GM21526 (cell line): ENCODE measurements at regions not wholly inside any gene's neighbourhood (a gene's known extent, or its start where the extent isn't known, plus 50 kb on each side); places are given as distances from the start of the nearest gene placed in this dataset.
A peak's percentile ranks its signal among the peaks of the same experiment; 100 is the strongest.

Experiments used
- ATAC-seq: cut with Tn5 transposase; IDR thresholded peaks from one replicate; pipeline ENCODE4 v1.9.1; 2021; ENCODE audit warnings: moderate library complexity; ENCODE audit not compliant: unreplicated experiment, low FRiP score

- no peak for ATAC-seq
These were observed 67.1 kb upstream of the HS3ST1 start for GRCh38 chr4:11495818-11496217.

DNA sequence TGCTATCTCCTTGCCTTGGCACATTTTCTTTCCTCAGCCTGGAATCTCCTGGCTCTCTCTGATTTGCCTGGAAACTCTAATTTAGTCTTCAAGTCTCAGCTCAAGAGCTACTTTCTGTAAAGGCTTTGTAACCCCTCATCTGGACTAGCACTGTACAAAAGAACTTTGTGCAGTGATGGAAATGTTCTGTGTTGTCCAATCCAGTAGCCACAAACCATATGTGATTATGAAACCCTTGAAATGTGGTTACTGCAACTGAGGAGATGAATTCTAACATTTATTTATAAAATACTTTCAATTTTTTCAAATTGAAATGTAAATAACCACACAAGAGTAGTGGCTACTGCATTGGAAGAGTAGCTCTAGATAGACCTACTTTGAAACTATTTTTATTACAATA lies 66.6 kb upstream of the HS3ST1 start:
- ATAC-seq: no peak

- no peak for ATAC-seq
These were observed 65.5 kb upstream of the HS3ST1 start for GRCh38 chr4:11494232-11494631.

DNA sequence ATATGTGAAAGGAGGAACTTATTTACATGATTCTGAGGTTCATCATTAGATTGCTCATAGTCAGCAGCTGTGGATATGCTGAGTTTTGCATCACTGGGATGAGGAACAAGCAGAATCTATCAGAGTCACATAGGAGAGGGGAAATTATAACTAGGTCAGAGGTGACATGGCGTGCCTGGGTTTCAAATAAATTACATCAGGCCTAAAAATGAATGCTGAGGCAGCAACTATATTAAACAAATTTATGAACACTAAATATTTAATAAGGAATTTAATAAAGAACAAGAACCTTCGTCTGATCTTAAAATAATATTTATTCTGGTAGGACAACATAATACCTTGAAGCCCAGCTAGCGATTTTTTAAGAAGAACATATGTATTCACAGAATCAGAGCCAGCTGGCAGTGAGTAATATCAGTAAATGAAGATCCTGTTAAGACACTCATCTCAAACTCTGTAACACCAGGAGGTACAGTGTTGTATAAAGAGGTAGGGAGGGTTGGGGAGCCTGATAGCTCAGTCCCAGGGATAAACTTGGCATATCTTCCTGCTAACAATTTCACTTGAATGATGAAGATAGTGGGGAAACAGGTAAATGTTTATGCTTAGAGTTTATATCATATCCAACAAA lies 60.9 kb upstream of the HS3ST1 start:
- ATAC-seq: peak; percentile 68

DNA sequence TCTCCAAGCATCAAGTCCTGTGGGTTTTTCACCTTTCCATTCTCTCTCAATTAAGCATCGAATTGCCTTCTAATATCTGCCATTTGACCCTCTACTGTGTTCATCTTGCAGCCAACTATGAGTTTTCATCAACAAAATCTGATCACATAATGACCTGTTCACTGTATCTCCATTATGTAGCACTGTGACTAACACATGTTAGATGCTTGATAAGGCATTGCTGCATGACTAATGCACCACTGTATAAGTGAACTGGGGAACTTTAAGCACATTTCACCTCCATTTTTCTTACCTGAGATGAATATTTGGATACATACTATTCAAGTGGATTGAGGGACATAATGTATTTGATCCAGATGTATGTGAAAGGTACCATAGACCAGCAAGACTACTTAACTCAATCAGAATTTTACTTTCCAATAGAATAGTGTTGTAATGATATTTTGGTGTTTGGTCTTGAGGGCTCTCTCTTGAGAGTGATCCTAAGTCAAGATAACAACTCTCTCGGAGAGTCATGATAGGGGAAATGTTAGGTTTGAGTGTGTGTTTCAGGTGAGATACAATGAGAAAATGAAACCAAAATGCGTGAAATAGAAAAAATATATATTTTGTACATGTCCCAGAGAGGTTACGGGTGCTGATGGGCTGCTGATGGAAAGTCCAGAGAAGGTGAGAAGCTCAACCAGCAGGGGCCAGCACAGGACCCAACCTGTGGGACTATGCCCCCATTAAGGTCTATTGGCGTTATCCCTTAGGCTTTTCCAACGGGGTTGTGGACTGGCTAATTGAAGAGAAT lies 60.2 kb upstream of the HS3ST1 start:
- ATAC-seq: no peak

GRCh38 chr4:11487868-11488544 lies 59.3 kb upstream of the HS3ST1 start:
- no peak for ATAC-seq

- no peak for ATAC-seq
These were observed 58.4 kb upstream of the HS3ST1 start for GRCh38 chr4:11487139-11487538.

DNA sequence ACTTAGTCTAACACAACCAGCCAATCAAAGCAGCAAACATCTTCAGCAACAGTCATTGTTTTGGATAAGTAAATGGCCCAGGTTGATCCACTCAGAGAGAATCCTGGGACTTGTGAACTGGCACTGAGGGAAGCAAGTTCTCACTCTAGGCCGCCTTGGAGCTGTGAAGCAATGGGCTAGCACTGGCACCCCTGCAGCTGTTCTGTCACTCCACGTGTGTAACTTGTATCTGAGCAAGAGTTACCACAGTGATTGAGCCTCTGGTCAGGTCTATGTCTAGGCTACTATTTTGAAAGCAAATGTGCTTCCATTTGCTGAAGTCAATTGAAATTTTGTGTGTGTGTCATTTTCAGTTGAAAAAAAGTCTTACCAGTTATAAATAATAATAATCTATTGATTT lies 57.2 kb upstream of the HS3ST1 start:
- no peak for ATAC-seq

- ATAC-seq: no peak
These were observed 55.8 kb upstream of the HS3ST1 start for GRCh38 chr4:11484531-11484930.

DNA sequence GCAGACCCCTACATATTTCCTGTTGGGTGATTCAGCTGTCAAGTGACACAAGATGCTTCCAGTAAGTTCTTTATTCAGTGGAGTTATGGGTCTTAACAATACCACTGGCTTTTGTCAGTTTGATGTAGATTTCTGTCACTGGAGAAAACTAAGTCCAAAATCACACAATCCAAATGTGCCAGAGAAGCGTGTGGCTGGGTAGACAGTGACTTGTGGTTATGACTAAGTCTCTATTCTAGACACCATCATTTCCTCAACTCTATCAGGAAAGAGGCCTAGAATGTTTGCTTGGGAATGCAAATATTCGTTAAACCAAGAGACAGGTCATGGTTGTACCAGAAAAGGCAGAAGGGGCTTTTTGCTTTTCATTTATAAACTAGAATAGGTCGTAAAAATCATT lies 54.4 kb upstream of the HS3ST1 start:
- no peak for ATAC-seq

- ATAC-seq: peak; percentile 94
These were observed 52.0 kb upstream of the HS3ST1 start for GRCh38 chr4:11480683-11481082.
